ENCODE measurements at regions not wholly inside any gene's neighbourhood (a gene's known extent, or its start where the extent isn't known, plus 50 kb on each side); places are given as distances from the start of the nearest gene placed in this dataset.

DNA sequence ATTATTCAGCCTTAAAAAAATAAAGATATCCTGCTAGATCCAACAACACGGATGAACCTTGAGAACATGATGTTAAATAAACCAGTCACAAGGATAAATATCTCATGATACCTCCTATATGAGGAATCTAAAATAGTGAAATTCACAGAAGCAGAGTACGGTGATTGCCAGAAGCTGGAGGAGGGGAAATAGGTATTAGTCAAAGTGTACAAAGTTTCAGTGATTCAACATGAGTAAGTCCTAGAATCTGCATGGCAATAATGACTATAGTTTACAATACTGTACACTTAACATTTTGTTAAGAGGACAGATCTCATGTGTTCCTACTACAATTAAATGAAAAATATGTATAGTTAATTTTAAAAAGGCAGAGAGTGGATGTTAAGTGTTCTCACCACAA lies 206.6 kb upstream of the SLC10A2 start:
- TF ChIP-seq, protein P1, sequence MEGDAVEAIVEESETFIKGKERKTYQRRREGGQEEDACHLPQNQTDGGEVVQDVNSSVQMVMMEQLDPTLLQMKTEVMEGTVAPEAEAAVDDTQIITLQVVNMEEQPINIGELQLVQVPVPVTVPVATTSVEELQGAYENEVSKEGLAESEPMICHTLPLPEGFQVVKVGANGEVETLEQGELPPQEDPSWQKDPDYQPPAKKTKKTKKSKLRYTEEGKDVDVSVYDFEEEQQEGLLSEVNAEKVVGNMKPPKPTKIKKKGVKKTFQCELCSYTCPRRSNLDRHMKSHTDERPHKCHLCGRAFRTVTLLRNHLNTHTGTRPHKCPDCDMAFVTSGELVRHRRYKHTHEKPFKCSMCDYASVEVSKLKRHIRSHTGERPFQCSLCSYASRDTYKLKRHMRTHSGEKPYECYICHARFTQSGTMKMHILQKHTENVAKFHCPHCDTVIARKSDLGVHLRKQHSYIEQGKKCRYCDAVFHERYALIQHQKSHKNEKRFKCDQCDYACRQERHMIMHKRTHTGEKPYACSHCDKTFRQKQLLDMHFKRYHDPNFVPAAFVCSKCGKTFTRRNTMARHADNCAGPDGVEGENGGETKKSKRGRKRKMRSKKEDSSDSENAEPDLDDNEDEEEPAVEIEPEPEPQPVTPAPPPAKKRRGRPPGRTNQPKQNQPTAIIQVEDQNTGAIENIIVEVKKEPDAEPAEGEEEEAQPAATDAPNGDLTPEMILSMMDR (conservative IDR thresholded peaks at IDR 0.05; ENCODE audit: low read depth in 2 of 2) = no peak
- TF ChIP-seq POLR2AphosphoS5 (IDR thresholded peaks at IDR 0.05; ENCODE audit: low read depth) (no peak), EZH2 (IDR thresholded peaks at IDR 0.05; ENCODE audit: low read depth, unreplicated experiment) (no peak), EZH2phosphoT487 (IDR thresholded peaks at IDR 0.05; ENCODE audit: unreplicated experiment) (no peak), JUNB (IDR thresholded peaks at IDR 0.05; ENCODE audit: unreplicated experiment) (no peak), STAT1 (IDR thresholded peaks at IDR 0.05; ENCODE audit: unreplicated experiment) (no peak), ZNF114 (CRISPR knock-in tag; IDR thresholded peaks at IDR 0.05) (no peak), NANOG (IDR thresholded peaks at IDR 0.05; ENCODE audit: borderline replicate concordance) (no peak), CREB1 (CRISPR knock-in tag; IDR thresholded peaks at IDR 0.05; ENCODE audit: low read depth) (no peak)
- TF ChIP-seq, protein P2, sequence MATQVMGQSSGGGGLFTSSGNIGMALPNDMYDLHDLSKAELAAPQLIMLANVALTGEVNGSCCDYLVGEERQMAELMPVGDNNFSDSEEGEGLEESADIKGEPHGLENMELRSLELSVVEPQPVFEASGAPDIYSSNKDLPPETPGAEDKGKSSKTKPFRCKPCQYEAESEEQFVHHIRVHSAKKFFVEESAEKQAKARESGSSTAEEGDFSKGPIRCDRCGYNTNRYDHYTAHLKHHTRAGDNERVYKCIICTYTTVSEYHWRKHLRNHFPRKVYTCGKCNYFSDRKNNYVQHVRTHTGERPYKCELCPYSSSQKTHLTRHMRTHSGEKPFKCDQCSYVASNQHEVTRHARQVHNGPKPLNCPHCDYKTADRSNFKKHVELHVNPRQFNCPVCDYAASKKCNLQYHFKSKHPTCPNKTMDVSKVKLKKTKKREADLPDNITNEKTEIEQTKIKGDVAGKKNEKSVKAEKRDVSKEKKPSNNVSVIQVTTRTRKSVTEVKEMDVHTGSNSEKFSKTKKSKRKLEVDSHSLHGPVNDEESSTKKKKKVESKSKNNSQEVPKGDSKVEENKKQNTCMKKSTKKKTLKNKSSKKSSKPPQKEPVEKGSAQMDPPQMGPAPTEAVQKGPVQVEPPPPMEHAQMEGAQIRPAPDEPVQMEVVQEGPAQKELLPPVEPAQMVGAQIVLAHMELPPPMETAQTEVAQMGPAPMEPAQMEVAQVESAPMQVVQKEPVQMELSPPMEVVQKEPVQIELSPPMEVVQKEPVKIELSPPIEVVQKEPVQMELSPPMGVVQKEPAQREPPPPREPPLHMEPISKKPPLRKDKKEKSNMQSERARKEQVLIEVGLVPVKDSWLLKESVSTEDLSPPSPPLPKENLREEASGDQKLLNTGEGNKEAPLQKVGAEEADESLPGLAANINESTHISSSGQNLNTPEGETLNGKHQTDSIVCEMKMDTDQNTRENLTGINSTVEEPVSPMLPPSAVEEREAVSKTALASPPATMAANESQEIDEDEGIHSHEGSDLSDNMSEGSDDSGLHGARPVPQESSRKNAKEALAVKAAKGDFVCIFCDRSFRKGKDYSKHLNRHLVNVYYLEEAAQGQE (IDR thresholded peaks at IDR 0.05; ENCODE audit: unreplicated experiment) = no peak
- TF ChIP-seq, protein P3, sequence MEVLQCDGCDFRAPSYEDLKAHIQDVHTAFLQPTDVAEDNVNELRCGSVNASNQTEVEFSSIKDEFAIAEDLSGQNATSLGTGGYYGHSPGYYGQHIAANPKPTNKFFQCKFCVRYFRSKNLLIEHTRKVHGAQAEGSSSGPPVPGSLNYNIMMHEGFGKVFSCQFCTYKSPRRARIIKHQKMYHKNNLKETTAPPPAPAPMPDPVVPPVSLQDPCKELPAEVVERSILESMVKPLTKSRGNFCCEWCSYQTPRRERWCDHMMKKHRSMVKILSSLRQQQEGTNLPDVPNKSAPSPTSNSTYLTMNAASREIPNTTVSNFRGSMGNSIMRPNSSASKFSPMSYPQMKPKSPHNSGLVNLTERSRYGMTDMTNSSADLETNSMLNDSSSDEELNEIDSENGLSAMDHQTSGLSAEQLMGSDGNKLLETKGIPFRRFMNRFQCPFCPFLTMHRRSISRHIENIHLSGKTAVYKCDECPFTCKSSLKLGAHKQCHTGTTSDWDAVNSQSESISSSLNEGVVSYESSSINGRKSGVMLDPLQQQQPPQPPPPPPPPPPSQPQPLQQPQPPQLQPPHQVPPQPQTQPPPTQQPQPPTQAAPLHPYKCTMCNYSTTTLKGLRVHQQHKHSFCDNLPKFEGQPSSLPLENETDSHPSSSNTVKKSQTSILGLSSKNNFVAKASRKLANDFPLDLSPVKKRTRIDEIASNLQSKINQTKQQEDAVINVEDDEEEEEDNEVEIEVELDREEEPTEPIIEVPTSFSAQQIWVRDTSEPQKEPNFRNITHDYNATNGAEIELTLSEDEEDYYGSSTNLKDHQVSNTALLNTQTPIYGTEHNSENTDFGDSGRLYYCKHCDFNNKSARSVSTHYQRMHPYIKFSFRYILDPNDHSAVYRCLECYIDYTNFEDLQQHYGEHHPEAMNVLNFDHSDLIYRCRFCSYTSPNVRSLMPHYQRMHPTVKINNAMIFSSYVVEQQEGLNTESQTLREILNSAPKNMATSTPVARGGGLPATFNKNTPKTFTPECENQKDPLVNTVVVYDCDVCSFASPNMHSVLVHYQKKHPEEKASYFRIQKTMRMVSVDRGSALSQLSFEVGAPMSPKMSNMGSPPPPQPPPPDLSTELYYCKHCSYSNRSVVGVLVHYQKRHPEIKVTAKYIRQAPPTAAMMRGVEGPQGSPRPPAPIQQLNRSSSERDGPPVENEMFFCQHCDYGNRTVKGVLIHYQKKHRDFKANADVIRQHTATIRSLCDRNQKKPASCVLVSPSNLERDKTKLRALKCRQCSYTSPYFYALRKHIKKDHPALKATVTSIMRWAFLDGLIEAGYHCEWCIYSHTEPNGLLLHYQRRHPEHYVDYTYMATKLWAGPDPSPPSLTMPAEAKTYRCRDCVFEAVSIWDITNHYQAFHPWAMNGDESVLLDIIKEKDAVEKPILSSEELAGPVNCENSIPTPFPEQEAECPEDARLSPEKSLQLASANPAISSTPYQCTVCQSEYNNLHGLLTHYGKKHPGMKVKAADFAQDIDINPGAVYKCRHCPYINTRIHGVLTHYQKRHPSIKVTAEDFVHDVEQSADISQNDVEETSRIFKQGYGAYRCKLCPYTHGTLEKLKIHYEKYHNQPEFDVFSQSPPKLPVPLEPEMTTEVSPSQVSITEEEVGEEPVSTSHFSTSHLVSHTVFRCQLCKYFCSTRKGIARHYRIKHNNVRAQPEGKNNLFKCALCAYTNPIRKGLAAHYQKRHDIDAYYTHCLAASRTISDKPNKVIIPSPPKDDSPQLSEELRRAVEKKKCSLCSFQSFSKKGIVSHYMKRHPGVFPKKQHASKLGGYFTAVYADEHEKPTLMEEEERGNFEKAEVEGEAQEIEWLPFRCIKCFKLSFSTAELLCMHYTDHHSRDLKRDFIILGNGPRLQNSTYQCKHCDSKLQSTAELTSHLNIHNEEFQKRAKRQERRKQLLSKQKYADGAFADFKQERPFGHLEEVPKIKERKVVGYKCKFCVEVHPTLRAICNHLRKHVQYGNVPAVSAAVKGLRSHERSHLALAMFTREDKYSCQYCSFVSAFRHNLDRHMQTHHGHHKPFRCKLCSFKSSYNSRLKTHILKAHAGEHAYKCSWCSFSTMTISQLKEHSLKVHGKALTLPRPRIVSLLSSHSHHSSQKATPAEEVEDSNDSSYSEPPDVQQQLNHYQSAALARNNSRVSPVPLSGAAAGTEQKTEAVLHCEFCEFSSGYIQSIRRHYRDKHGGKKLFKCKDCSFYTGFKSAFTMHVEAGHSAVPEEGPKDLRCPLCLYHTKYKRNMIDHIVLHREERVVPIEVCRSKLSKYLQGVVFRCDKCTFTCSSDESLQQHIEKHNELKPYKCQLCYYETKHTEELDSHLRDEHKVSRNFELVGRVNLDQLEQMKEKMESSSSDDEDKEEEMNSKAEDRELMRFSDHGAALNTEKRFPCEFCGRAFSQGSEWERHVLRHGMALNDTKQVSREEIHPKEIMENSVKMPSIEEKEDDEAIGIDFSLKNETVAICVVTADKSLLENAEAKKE (CRISPR knock-in tag; IDR thresholded peaks at IDR 0.05) = no peak

Data from GM23338 (cell line).